ENCODE measurements at regions not wholly inside any gene's neighbourhood (a gene's known extent, or its start where the extent isn't known, plus 50 kb on each side); places are given as distances from the start of the nearest gene placed in this dataset.

DNA sequence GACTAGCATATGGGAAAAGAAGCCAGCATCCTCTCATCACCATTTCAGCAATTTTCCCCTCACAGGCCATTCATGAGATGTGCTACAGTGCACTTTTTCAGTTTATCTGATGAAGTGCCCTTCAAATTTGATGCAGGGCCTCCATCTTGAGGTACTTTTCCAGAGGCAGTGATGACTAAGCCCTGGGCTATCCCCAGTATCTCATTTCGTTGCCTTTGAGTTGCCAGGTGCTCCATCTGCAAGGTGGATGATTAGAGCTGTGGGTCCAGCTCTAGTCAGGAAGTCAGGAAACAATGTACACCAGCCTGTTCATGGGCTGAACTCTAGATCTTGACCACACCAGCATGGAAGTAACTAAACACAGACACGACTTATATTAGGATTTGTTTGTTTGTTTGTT lies 425.2 kb downstream of the METTL4 start:
- FAIRE-seq (no peak), DNase-seq (ENCODE audit: low read depth) (peak; percentile 50)

DNA sequence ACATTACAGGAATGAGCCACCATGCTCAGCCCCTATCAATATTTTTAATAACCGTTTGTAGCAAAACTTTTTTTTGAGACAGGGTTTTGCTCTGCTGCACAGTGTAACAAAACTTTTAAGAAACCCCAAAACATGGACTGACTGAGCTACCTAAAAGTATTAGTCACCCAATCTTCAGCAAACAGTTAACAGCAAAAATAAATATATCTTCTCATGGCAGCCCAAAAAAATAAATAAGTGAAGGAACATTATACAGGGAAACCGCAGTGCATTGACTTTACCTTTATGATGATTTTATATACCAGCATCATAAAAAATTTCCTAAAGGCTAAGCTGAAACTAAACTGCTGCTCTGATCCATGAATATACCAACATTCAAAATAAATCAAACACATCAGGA lies 424.6 kb downstream of the METTL4 start:
- Histone ChIP-seq H3K4me3 (ENCODE audit: low read depth, low read length) (no peak overlapping the region), H3K27me3 (ENCODE audit: control insufficient read depth, insufficient read depth, low read length) (no peaks in the 10 kb centered on the region), H3K36me3 (ENCODE audit: control insufficient read depth, insufficient read depth, low read length) (no peaks in the 10 kb centered on the region)
- no peak for FAIRE-seq
- no peak for TF ChIP-seq CTCF (IDR thresholded peaks at IDR 0.05; ENCODE audit: insufficient read depth, low read length, severe bottlenecking)
- no peak for DNase-seq (ENCODE audit: low read depth)

More for the DNA sequence above, 425.2 kb downstream of the METTL4 start:
- Histone ChIP-seq H3K4me3 (ENCODE audit: low read depth, low read length) (no peak overlapping the region), H3K27me3 (ENCODE audit: control insufficient read depth, insufficient read depth, low read length) (no peaks in the 10 kb centered on the region), H3K36me3 (ENCODE audit: control insufficient read depth, insufficient read depth, low read length) (no peaks in the 10 kb centered on the region)
- TF ChIP-seq CTCF (IDR thresholded peaks at IDR 0.05; ENCODE audit: insufficient read depth, low read length, severe bottlenecking): no peak

GRCh38 chr18:2147476-2148230 lies 423.7 kb downstream of the METTL4 start:
- no peaks in the 10 kb centered on the region for H3K36me3 ChIP-seq (ENCODE audit: control insufficient read depth, insufficient read depth, low read length)
- no peak overlapping the region for H3K4me3 ChIP-seq (ENCODE audit: low read depth, low read length)
- H3K27me3 ChIP-seq (ENCODE audit: control insufficient read depth, insufficient read depth, low read length): no peaks in the 10 kb centered on the region
- DNase-seq (ENCODE audit: low read depth) (peak; percentile 99), FAIRE-seq (peak; percentile 95)
- no peak for TF ChIP-seq CTCF (IDR thresholded peaks at IDR 0.05; ENCODE audit: insufficient read depth, low read length, severe bottlenecking)

GRCh38 chr18:2148823-2149222 lies 422.5 kb downstream of the METTL4 start:
- Histone ChIP-seq H3K4me3 (ENCODE audit: low read depth, low read length) (no peak overlapping the region), H3K27me3 (ENCODE audit: control insufficient read depth, insufficient read depth, low read length) (no peaks in the 10 kb centered on the region), H3K36me3 (ENCODE audit: control insufficient read depth, insufficient read depth, low read length) (no peaks in the 10 kb centered on the region)
- FAIRE-seq: no peak
- no peak for DNase-seq (ENCODE audit: low read depth)
- TF ChIP-seq CTCF (IDR thresholded peaks at IDR 0.05; ENCODE audit: insufficient read depth, low read length, severe bottlenecking): no peak

DNA sequence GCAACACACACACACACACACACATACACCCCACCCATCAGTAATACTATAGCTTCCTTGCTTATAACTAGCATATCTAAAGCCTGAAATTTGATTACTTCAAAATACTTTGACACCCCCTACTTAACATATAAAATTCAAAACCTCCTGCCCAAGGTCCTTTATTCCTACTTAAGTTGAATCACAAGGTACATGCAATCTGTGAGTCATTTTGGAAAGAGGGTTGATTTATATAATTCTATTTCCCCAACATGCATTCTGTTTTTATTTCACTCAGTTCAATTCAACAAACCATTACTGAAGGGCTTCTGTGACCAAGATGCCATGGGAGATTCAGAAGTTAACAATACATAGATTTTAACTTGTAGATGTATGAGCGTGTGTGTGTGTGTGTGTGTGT lies 420.7 kb downstream of the METTL4 start:
- no peak for TF ChIP-seq CTCF (IDR thresholded peaks at IDR 0.05; ENCODE audit: insufficient read depth, low read length, severe bottlenecking)
- Histone ChIP-seq H3K27me3 (ENCODE audit: control insufficient read depth, insufficient read depth, low read length) (no peaks in the 10 kb centered on the region), H3K4me3 (ENCODE audit: low read depth, low read length) (no peak overlapping the region), H3K36me3 (ENCODE audit: control insufficient read depth, insufficient read depth, low read length) (no peaks in the 10 kb centered on the region)
- FAIRE-seq: no peak
- DNase-seq (ENCODE audit: low read depth): peak; percentile 53

- no peak overlapping the region for H3K4me3 ChIP-seq (ENCODE audit: low read depth, low read length)
- TF ChIP-seq CTCF (IDR thresholded peaks at IDR 0.05; ENCODE audit: insufficient read depth, low read length, severe bottlenecking): no peak
- H3K36me3 ChIP-seq (ENCODE audit: control insufficient read depth, insufficient read depth, low read length): no peaks in the 10 kb centered on the region
- no peak for FAIRE-seq
- H3K27me3 ChIP-seq (ENCODE audit: control insufficient read depth, insufficient read depth, low read length): no peaks in the 10 kb centered on the region
- no peak for DNase-seq (ENCODE audit: low read depth)
These were observed 417.0 kb downstream of the METTL4 start for GRCh38 chr18:2154278-2154677.

All from bronchial epithelial cell (primary cell).